Heart right ventricle (tissue), 16 donors: ENCODE measurements at regions not wholly inside any gene's neighbourhood (a gene's known extent, or its start where the extent isn't known, plus 50 kb on each side); places are given as distances from the start of the nearest gene placed in this dataset.

Experiments used
- ATAC-seq, 8 donors: fragments of 200-7000 bp; cut with Tn5 transposase; one replicate each; pipeline ENCODE4 v1.9.1; 2020; ENCODE audit warnings: mild to moderate bottlenecking in 8 of 8, moderate library complexity in 8 of 8, moderate number of reproducible peaks in 1 of 8
- DNase-seq, 2 donors: peaks; one replicate each; pipeline ENCODE4 v3.0.0-alpha.2; 2020
- H3K27ac ChIP-seq, 10 donors: fragments of 200-600 bp; sonication (generic) in 2 of 10; one replicate each; pipeline versions ENCODE4 v1.5.0 to v1.8.0; 2020 to 2022; ENCODE audit warnings: mild to moderate bottlenecking in 3 of 10
- H3K27me3 ChIP-seq, 7 donors: fragments of 200-600 bp; one replicate each; pipeline ENCODE4 v1.8.0; 2021 to 2022; ENCODE audit warnings: mild to moderate bottlenecking in 2 of 7
- H3K36me3 ChIP-seq, 9 donors: fragments of 200-600 bp; sonication (generic) in 1 of 9; one replicate each; pipeline versions ENCODE4 v1.5.0 to v1.8.0; 2020 to 2022; ENCODE audit warnings: mild to moderate bottlenecking in 2 of 9
- H3K4me1 ChIP-seq, 9 donors: fragments of 200-600 bp; sonication (generic) in 1 of 9; one replicate each; pipeline versions ENCODE4 v1.5.0 to v1.8.0; 2020 to 2022; ENCODE audit warnings: mild to moderate bottlenecking in 4 of 9
- H3K4me3 ChIP-seq, 10 donors: fragments of 200-600 bp; sonication (generic) in 2 of 10; one replicate each; pipeline versions ENCODE4 v1.5.0 to v1.8.0; 2020 to 2022; ENCODE audit warnings: mild to moderate bottlenecking in 7 of 10, moderate library complexity in 2 of 10
- H3K9me3 ChIP-seq, 11 donors: fragments of 200-600 bp in 10 of 11; sonication (generic) in 2 of 11; one replicate each; pipeline versions ENCODE4 v1.5.0 to v1.8.0; 2013 to 2022; ENCODE audit warnings: mild to moderate bottlenecking in 2 of 11, control low read depth in 1 of 11, moderate library complexity in 1 of 11
- WGBS, 2 donors: extraction: QIAGEN DNeasy Blood & Tissue Kit; methylation state at CpG; one replicate each; pipeline ENCODE4 v1.1.7; 2013; ENCODE audit warnings: inconsistent platforms in 1 of 2; 5-methylcytosine and 5-hydroxymethylcytosine counted together
- intact Hi-C, 10 donors: fragments of 100-400 bp; cut with DNase I; formaldehyde crosslinking; loops; one replicate each; pipeline versions ENCODE4 v1.11.1 to v1.14.2; 2022
- TF ChIP-seq, protein P1 (sequence below), 9 donors: fragments of 200-600 bp; sonication (generic) in 2 of 9; IDR thresholded peaks; one replicate each; pipeline versions ENCODE4 v1.5.0 to v1.8.0; 2021 to 2022; ENCODE audit warnings: antibody characterized with exemption in 9 of 9, mild to moderate bottlenecking in 5 of 9, moderate library complexity in 1 of 9
- donor health status: Arrhythmogenic right ventricular cardiomyopathy.
- donor health status: ischemic (EF 13 %, LVEDD 7.1; RV severe dilation, severe dysfunction).
- donor health status: healthy with polysubstance abuse.
- donor health status: DM: no; HTN: yes; CAD: no.
- donor health status: DM: no; HTN: no; CAD: no.
- donor health status: ischemic (EF 25% LVEDD 6.9; RV normal size, moderate dysfunction).
- donor health status: ischemic (EF 25% LVEDD 5.7; RV mildly dilated, moderate dysfunction).
- donor health status: healthy.
- donor health status: DM: yes; HTN: yes; CAD: no.
- donor health status: Ischemic cardiomyopathy.
- donor health status: ischemic (EF 35%, LVEDD 5.7; RV mildly dilated, moderate dysfunction).
- donor health status: nonischemic (EF 11% LVEDD 7.7; RV severe dilation, severe dysfunction).
- donor health status: DM: yes; HTN: yes; CAD: no.
- donor health status: PGD.
- donor health status: ischemic (EF 29% LVEDD 5.4; RV normal size, mild dysfunction).
- donor health status: nonischemic (EF 23%, LVEDD 6.1; RV moderate dilation, normal function).

DNA sequence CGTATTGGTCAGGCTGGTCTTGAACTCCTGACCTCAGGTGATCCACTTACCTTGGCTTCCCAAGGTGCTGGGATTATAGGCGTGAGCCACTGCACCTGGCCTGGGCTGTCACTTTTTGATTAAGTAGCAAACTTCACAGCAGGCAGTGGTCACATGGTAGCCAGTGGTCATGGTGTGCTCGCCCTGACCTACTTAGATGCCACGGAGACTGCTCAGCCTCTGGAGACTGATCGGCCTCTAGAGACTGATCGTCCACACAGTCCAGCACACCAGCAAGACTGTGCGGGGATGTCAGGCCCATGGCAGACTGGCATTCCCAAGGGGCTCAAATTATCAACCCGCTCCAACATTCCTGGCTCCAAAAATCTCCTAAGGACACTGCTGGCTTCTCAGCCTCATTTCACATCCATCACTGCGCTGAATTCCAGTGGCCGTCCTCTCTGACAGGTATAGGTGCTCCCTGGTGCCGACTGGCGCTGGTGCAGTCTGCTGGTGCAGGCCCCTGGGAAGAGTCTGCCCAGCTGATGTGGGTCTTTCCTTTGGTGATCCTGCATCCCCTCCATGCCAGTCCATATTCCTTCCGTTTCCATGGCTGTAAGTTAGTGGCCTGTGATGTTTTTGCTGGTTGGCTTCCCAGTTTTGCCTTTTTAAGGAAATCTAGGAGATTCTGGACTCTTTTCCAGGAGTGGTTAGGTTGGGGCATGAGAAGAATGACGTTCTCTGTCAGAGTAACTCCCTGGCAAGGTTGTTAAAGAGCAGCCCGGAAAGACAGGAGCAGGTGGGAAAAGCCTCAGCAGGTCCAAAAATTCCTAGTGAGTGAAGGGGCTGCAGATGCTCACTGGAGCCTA lies 374.5 kb upstream of the HS6ST1 start:
- Histone ChIP-seq H3K4me1 (no peaks in the 10 kb centered on the region), H3K9me3 (no peaks in the 10 kb centered on the region), H3K36me3 (no peaks in the 10 kb centered on the region), H3K27ac (no peak overlapping the region), H3K27me3 (peaks cover 0 to 12% (median 5%) of the 10 kb centered on the region in 7 donors), H3K4me3 (no peak overlapping the region)
- 82 to 83% methylated on average over 15 of the region's 15 CpGs for WGBS, 2 donors
- intact Hi-C loops: no loop called here
- DNase-seq (no peak), ATAC-seq (no peak)
- TF ChIP-seq, protein P1, sequence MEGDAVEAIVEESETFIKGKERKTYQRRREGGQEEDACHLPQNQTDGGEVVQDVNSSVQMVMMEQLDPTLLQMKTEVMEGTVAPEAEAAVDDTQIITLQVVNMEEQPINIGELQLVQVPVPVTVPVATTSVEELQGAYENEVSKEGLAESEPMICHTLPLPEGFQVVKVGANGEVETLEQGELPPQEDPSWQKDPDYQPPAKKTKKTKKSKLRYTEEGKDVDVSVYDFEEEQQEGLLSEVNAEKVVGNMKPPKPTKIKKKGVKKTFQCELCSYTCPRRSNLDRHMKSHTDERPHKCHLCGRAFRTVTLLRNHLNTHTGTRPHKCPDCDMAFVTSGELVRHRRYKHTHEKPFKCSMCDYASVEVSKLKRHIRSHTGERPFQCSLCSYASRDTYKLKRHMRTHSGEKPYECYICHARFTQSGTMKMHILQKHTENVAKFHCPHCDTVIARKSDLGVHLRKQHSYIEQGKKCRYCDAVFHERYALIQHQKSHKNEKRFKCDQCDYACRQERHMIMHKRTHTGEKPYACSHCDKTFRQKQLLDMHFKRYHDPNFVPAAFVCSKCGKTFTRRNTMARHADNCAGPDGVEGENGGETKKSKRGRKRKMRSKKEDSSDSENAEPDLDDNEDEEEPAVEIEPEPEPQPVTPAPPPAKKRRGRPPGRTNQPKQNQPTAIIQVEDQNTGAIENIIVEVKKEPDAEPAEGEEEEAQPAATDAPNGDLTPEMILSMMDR (IDR thresholded peaks at IDR 0.05): no peak

- intact Hi-C loops: no loop called here
- ATAC-seq: no peak
- no peaks in the 10 kb centered on the region for H3K36me3 ChIP-seq
Observed at GRCh38 chr2:128693743-128694029, 375.0 kb upstream of the HS6ST1 start.

GRCh38 chr2:128695646-128696220 lies 377.1 kb upstream of the HS6ST1 start:
- DNase-seq (no peak), ATAC-seq (no peak)
- TF ChIP-seq, protein P1 (IDR thresholded peaks at IDR 0.05): no peak
- no peak overlapping the region for H3K27ac ChIP-seq
- H3K9me3 ChIP-seq: no peaks in the 10 kb centered on the region
- no peaks in the 10 kb centered on the region for H3K36me3 ChIP-seq
- no peak overlapping the region for H3K4me3 ChIP-seq
- no peaks in the 10 kb centered on the region for H3K4me1 ChIP-seq
- H3K27me3 ChIP-seq: peaks cover 0 to 14% (median 5%) of the 10 kb centered on the region in 7 donors
- intact Hi-C loops: no loop called here
- 79 to 85% methylated on average over 8 of the region's 8 CpGs for WGBS, 2 donors

More at GRCh38 chr2:128693743-128694029, 375.0 kb upstream of the HS6ST1 start:
- TF ChIP-seq, protein P1 (IDR thresholded peaks at IDR 0.05): no peak
- H3K4me1 ChIP-seq: no peaks in the 10 kb centered on the region
- H3K9me3 ChIP-seq: no peaks in the 10 kb centered on the region
- H3K4me3 ChIP-seq: no peak overlapping the region
- WGBS, 2 donors: 78 to 81% methylated on average over 7 of the region's 7 CpGs
- DNase-seq: no peak
- H3K27ac ChIP-seq: no peak overlapping the region
- peaks cover 0 to 13% (median 5%) of the 10 kb centered on the region in 7 donors for H3K27me3 ChIP-seq

- no peaks in the 10 kb centered on the region for H3K36me3 ChIP-seq
- DNase-seq (no peak), ATAC-seq (peak in 1 of 8 donors; percentile 22)
- H3K4me1 ChIP-seq: no peaks in the 10 kb centered on the region
- intact Hi-C loops: no loop called here
- H3K9me3 ChIP-seq: no peaks in the 10 kb centered on the region
- TF ChIP-seq, protein P1 (IDR thresholded peaks at IDR 0.05): no peak
- no peak overlapping the region for H3K4me3 ChIP-seq
- no peak overlapping the region for H3K27ac ChIP-seq
- H3K27me3 ChIP-seq: peaks cover 0 to 14% (median 5%) of the 10 kb centered on the region in 7 donors
- WGBS, 2 donors: 94 to 95% methylated on average over 6 of the region's 6 CpGs
Observed at GRCh38 chr2:128696421-128696820, 377.8 kb upstream of the HS6ST1 start.
